Activated T-cell treated with anti-CD3 and anti-CD28 coated beads, Interleukin-2, amount 50 U/mL, for 24 hours (primary cell): ENCODE measurements at regions not wholly inside any gene's neighbourhood (a gene's known extent, or its start where the extent isn't known, plus 50 kb on each side); places are given as distances from the start of the nearest gene placed in this dataset.
"Not testable (repeated sequence)": the region's sequence is repeated elsewhere in the genome, so short reads cannot be mapped to it uniquely, and the experiment has no call there.

ENCODE experiments used
- DNase-seq: peaks from one replicate; pipeline ENCODE4 v3.0.0-alpha.2; 2020
- H3K27ac Mint-ChIP-seq: 2 replicates; pipeline ENCODE4 v1.8.0; 2020; ENCODE audit warnings: mild to moderate bottlenecking, mixed read lengths
- H3K27me3 Mint-ChIP-seq: 2 replicates; pipeline ENCODE4 v1.8.0; 2020; ENCODE audit warnings: mixed read lengths
- H3K36me3 Mint-ChIP-seq: 2 replicates; pipeline ENCODE4 v1.8.0; 2020; ENCODE audit warnings: low read depth, mixed read lengths
- H3K4me1 Mint-ChIP-seq: 2 replicates; pipeline ENCODE4 v1.8.0; 2020; ENCODE audit warnings: low read depth, mixed read lengths
- H3K4me3 Mint-ChIP-seq: 2 replicates; pipeline ENCODE4 v1.8.0; 2020; ENCODE audit warnings: mild to moderate bottlenecking, moderate library complexity, mixed read lengths
- H3K9me3 Mint-ChIP-seq: 2 replicates; pipeline ENCODE4 v1.8.0; 2020; ENCODE audit warnings: mixed read lengths

DNA sequence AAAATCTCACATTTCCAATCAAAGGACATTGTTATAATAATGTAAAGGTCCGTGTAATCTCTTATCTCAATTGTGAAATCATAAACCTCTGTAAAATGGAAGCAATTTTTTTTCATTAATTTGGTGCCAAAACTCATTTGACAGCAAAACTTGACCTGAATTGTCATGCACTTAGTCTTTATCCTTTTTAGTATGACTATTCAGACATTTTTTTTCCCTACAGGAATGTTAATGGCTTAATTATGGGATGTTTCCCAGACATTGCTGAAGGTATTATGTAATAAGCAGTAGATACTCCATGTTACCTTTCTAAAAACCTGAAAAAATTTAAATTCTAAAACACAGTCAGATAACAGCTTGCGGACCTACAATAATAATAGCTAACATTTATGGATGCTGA is 228.9 kb downstream of the LHFPL1 start:
- peaks cover 12% of the 10 kb centered on the region for H3K27me3 Mint-ChIP-seq
- H3K27ac Mint-ChIP-seq: no peak overlapping the region
- no peak overlapping the region for H3K4me3 Mint-ChIP-seq
- no peak for DNase-seq
- H3K9me3 Mint-ChIP-seq: no peaks in the 10 kb centered on the region
- no peaks in the 10 kb centered on the region for H3K4me1 Mint-ChIP-seq
- H3K36me3 Mint-ChIP-seq: no peaks in the 10 kb centered on the region

DNA sequence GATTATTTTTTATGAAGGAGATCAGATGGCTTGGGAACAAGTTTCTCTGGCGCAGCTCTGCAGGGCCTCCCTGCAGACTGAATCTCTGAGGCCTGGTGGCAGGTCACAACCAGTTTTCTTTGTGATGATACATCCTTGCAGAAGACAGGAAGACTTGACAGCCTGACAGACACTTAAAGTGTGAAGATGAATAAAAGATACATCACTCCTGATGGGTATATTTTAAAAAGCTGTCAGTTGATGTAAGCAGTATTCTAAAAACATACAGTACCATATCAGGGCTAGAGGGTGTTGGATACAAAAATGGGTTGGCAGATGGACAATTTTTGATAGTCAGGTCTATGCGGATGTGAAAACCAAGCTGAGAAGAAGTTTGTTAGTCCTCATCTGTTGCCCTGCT is 239.5 kb downstream of the LHFPL1 start:
- Mint-ChIP-seq H3K27me3 (peaks cover 7% of the 10 kb centered on the region), H3K4me1 (no peaks in the 10 kb centered on the region), H3K9me3 (no peaks in the 10 kb centered on the region), H3K27ac (no peak overlapping the region), H3K36me3 (no peaks in the 10 kb centered on the region), H3K4me3 (no peak overlapping the region)
- DNase-seq: no peak

DNA sequence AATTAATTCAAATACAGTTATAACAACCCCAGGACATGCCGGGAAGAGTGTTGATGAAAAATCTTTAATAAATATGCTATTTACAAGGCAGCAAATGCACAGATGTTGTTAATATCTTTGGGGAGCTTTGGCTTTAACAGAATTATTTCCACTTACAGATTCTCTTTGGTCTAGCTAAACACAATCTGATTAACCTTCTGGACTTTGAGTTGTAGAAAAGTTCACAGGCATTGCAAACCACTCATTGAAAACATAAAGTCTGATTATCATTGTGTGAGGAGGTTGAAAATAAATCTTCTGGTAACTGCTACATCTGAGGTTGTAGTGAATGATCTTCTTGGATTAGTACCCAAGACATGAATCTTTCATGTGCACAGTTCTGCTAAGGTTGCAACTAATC is 255.6 kb downstream of the LHFPL1 start:
- H3K9me3 Mint-ChIP-seq: no peaks in the 10 kb centered on the region
- no peak for DNase-seq
- H3K27me3 Mint-ChIP-seq: peaks cover 10% of the 10 kb centered on the region
- H3K4me3 Mint-ChIP-seq: no peak overlapping the region
- H3K36me3 Mint-ChIP-seq: no peaks in the 10 kb centered on the region
- H3K4me1 Mint-ChIP-seq: no peaks in the 10 kb centered on the region
- no peak overlapping the region for H3K27ac Mint-ChIP-seq

DNA sequence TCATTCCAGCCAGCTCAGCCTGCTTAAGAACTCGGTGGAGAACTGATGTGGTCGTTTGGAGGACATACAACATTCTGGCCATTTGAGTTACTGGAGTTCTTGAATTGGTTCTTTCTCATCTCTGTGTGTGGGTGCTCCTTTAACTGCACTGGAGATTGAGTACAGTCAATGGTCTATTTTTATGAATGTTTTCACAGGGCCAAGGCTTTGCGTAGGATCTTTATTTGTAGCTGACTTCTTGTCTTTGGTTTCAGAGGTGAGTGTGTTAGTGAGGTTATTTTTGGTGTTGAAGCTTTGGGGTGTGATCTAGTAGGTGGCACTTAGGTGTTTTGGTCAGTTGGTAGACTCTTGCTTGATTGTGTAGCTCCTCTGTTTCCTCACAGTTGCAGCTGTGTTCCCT is 288.4 kb downstream of the LHFPL1 start:
- Mint-ChIP-seq H3K9me3 (no peaks in the 10 kb centered on the region), H3K4me3 (no peak overlapping the region), H3K27me3 (peaks cover 48% of the 10 kb centered on the region), H3K27ac (no peak overlapping the region), H3K4me1 (no peaks in the 10 kb centered on the region), H3K36me3 (no peaks in the 10 kb centered on the region)
- DNase-seq: no peak

DNA sequence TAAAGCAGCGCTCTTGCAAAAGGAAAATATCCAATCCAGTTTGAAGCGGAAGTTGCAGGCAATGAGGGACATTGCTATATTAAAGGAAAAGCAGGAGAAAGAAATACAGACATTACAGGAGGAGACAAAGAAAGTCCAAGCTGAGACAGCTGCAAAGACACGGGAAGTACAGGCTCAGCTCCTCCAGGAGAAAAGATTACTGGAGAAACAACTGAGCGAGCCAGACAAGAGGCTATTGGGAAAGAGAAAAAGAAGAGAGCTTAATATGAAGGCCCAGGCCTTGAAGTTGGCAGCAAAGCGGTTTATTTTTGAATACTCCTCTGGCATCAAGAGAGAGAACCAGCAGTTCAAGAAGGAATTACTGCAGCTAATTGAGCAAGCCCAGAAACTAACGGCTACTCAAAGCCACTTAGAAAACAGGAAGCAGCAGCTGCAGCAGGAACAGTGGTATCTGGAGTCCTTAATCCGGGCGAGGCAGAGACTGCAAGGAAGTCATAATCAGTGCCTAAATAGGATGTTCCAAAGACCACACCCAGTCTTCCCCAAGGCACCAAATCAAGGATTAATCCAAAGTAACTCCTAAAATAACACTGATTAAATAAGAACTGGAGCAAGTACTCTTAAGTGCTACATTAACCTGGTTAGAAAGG is 298.0 kb downstream of the LHFPL1 start:
- H3K36me3 Mint-ChIP-seq, H3K9me3 Mint-ChIP-seq, H3K4me3 Mint-ChIP-seq, H3K27me3 Mint-ChIP-seq, DNase-seq, H3K27ac Mint-ChIP-seq, H3K4me1 Mint-ChIP-seq: not testable (repeated sequence)

DNA sequence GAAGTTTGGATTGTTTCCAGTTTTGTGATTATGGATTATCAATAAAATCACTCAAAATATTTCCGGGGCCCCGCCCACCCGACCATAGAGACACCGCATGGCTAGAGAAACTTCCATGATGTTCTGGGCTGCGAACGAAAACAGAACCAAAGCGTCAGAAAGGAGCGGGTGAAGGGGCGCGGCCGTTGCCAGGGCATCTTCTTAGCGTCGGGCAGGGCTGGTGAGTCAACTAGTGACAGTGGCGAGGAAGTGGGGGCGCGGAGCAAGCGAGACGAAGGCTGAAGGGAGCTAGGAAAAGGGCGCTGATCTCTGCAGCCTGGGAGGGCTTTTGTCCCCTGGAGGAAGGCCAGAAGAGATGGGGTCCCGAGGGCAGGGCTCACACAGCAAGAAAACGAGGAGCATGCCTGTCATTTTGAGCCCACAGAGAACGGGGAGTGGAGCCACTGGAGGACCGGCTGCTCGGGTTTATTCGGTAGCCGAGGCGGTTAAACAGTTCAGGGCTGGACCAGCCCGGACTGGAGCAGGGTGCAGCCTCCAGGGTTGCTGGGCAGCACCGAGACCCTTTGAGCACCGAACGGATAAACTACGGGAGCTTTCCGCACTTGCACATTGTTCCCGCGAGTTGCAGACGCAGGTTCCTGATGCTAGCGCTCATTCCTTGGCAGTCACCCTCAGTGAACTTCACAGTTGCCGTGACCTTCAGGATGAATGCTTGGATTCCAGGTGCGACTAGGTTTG is 298.1 kb upstream of the TRPC5 start:
- no peaks in the 10 kb centered on the region for H3K36me3 Mint-ChIP-seq
- no peak overlapping the region for H3K4me3 Mint-ChIP-seq
- H3K9me3 Mint-ChIP-seq: no peaks in the 10 kb centered on the region
- H3K4me1 Mint-ChIP-seq: no peaks in the 10 kb centered on the region
- peaks cover 6% of the 10 kb centered on the region for H3K27me3 Mint-ChIP-seq
- no peak for DNase-seq
- no peak overlapping the region for H3K27ac Mint-ChIP-seq

DNA sequence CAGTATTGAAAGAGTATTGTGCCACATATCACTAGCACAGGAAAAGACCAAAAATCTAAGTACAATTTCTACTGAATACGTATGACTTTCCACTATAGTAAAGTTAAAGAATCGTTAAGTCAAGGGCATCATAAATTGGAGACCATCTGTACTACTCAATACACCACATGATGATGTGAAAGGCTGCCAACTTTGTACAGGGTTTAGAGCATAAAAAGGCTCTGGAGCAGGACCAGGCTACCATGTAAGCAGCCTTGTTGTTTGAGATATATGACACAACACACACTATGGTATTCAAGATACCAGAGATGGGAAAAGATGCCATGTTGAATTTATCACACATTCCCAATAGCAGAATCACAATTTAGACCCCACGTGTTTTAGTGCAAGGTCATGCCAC is 294.9 kb upstream of the TRPC5 start:
- no peak overlapping the region for H3K4me3 Mint-ChIP-seq
- DNase-seq: no peak
- peaks cover 7% of the 10 kb centered on the region for H3K27me3 Mint-ChIP-seq
- H3K27ac Mint-ChIP-seq: no peak overlapping the region
- H3K9me3 Mint-ChIP-seq: no peaks in the 10 kb centered on the region
- H3K36me3 Mint-ChIP-seq: no peaks in the 10 kb centered on the region
- no peaks in the 10 kb centered on the region for H3K4me1 Mint-ChIP-seq

DNA sequence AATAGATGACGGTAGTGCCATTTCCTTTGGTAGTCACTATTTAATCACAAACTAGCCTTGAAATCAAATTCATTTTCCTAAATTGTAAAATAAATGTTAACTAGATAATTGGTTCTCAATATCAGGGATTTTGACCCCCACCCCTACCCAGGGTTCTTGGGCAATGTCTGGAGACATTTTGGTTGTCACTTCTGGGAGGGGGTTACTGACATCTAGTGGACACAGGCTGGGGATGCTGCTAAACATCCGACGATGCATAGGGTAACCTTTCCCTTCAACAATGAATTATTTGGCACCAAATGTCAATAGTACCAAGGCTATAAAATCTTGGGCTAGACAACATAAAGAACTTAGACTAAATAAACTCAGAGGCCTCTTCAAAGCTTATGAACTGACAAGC is 285.8 kb upstream of the TRPC5 start:
- no peak for DNase-seq
- Mint-ChIP-seq H3K9me3 (no peaks in the 10 kb centered on the region), H3K27ac (no peak overlapping the region), H3K4me3 (no peak overlapping the region), H3K27me3 (peaks cover 15% of the 10 kb centered on the region), H3K4me1 (no peaks in the 10 kb centered on the region), H3K36me3 (no peaks in the 10 kb centered on the region)

DNA sequence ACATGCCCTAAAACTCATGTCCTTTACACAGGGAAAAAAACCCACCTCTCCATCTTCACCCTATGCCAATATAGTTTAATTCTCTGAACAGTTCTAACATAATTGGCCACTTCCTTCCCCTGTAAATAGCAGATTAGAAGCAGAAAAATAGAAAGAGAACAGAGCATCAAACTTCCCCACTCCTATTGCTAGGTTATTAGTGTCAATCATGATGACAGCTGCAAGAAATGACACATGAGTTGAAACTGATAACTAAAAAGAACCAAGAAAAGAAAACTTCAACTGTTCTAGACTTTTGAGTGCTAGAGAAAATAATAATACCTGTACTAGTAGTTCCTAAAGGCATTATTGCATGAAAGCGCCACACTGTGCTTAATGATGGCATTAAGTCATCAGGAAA is 284.5 kb upstream of the TRPC5 start:
- H3K27ac Mint-ChIP-seq: no peak overlapping the region
- H3K4me1 Mint-ChIP-seq: no peaks in the 10 kb centered on the region
- H3K27me3 Mint-ChIP-seq: peaks cover 15% of the 10 kb centered on the region
- no peaks in the 10 kb centered on the region for H3K36me3 Mint-ChIP-seq
- DNase-seq: no peak
- no peak overlapping the region for H3K4me3 Mint-ChIP-seq
- H3K9me3 Mint-ChIP-seq: no peaks in the 10 kb centered on the region

DNA sequence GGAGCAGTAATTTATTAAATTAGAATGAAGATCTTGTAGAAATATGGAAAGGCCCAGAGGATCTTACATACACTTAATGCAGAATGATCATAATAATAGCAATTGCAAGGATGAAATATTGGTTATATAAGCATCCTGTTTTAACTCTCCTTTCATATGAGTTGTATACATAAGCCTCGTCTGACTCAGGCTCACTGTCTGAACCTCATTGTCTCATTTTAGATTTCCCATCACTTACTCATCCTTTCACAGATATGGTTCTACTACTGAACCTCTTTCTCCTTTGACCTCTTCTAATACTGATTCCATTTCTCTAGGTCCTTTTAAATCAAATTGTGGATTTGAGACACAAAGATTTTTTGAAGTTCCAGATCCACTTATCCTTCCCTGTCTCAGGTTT is 277.3 kb upstream of the TRPC5 start:
- Mint-ChIP-seq H3K27me3 (peaks cover 16% of the 10 kb centered on the region), H3K36me3 (no peaks in the 10 kb centered on the region), H3K9me3 (no peaks in the 10 kb centered on the region), H3K4me1 (no peaks in the 10 kb centered on the region), H3K4me3 (no peak overlapping the region), H3K27ac (no peak overlapping the region)
- DNase-seq: no peak

DNA sequence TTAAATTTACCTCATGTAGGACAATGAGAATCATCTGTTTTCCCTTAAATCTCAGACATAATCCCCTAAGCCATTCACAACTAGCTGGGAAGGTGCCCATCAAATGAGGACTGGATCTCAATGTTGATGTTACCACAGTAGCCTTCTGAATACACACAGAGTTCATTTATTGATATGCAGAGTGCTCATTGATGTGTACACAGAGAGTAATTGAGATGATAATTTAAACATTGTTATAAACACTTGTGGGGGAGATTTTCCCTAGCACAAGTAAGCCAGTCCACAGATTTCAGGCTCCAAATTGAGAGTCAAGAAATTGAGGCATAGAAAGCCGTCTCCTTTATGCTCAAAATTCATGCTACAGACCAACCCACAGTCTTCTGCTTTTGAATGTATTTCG is 273.4 kb upstream of the TRPC5 start:
- no peaks in the 10 kb centered on the region for H3K36me3 Mint-ChIP-seq
- DNase-seq: no peak
- peaks cover 3% of the 10 kb centered on the region for H3K9me3 Mint-ChIP-seq
- peaks cover 24% of the 10 kb centered on the region for H3K27me3 Mint-ChIP-seq
- H3K4me3 Mint-ChIP-seq: no peak overlapping the region
- no peak overlapping the region for H3K27ac Mint-ChIP-seq
- no peaks in the 10 kb centered on the region for H3K4me1 Mint-ChIP-seq

DNA sequence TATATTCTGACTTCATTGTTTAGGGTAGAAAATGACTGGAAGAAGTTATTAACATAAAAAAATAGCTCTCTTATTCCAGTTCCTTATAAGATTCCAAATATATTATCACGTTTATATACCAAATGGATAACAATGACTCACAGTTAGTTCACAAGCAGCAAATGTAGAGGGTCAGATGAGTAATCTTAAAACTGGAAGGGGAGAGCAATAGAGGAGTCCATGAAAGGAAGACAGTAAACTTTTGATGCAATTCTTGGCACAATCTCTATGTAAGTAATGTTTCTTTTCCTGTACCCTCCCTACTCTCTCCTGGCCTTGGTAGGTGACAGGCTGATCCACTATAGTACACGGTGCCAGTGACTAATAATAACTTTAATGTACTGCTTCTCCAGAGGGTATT is 259.0 kb upstream of the TRPC5 start:
- Mint-ChIP-seq H3K4me3 (no peak overlapping the region), H3K27me3 (peaks cover 20% of the 10 kb centered on the region), H3K36me3 (no peaks in the 10 kb centered on the region), H3K4me1 (no peaks in the 10 kb centered on the region), H3K27ac (no peak overlapping the region), H3K9me3 (peaks cover 5% of the 10 kb centered on the region)
- no peak for DNase-seq

DNA sequence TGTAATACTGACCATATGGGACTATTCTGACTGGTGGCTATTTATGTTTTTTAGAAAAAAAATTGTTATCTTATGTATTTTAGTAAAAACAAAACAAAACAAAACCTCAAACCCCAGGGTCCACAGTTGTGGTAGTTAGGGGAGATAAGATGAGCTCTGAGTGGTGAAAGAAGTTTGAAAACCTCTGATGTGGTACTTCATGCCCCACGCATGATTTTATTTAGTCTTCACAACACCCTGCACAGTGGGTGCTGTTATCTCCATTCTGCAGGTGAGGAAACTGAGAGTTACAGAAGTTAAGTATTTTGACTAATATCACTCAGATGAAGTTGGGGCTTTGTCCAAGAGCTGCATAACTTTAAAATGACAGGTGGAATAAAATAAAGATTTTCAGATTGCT is 230.6 kb upstream of the TRPC5 start:
- peaks cover 20% of the 10 kb centered on the region for H3K27me3 Mint-ChIP-seq
- no peak overlapping the region for H3K27ac Mint-ChIP-seq
- no peak overlapping the region for H3K4me3 Mint-ChIP-seq
- no peaks in the 10 kb centered on the region for H3K9me3 Mint-ChIP-seq
- no peak for DNase-seq
- no peaks in the 10 kb centered on the region for H3K4me1 Mint-ChIP-seq
- no peaks in the 10 kb centered on the region for H3K36me3 Mint-ChIP-seq

DNA sequence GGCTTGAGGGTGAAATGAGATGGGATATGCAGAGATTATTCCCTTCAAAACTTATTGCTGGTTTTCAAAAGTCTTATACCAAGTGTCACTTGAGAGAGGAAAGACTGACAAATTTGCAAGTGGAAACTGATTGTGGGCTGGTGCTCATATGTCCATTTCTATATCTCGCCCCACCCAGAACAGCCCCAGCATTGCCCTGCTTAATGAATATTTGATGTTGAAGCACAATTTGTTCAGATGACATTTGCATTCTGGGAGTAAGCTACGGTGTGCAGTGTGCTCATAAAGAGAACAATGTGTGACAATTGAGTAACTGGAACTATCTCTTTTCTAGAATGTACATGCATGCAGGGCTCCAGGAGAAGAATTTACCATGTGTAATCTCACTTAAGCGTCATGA is 223.5 kb upstream of the TRPC5 start:
- Mint-ChIP-seq H3K4me3 (no peak overlapping the region), H3K36me3 (no peaks in the 10 kb centered on the region), H3K27me3 (peaks cover 20% of the 10 kb centered on the region), H3K4me1 (no peaks in the 10 kb centered on the region), H3K27ac (no peak overlapping the region), H3K9me3 (no peaks in the 10 kb centered on the region)
- DNase-seq: no peak

DNA sequence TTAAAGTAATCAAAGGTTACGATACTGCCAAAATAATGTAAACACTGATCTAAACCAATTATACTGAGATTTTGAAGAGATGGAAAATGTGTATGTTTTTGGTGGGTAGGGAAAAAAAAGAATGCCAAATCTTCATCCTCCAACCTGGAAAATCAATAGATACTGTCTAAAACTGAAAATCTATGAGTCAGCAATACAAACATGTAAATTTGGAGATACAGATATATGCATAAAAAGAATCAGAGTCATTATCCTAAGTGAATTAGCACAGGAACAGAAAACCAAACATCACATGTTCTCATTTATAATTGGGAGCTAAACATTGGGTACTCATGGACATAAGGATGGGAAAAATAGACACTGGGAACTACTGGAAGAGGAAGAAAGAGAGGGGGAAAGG is 197.4 kb upstream of the TRPC5 start:
- Mint-ChIP-seq H3K4me3 (no peak overlapping the region), H3K9me3 (no peaks in the 10 kb centered on the region), H3K4me1 (no peaks in the 10 kb centered on the region), H3K27me3 (peaks cover 15% of the 10 kb centered on the region), H3K27ac (no peak overlapping the region), H3K36me3 (no peaks in the 10 kb centered on the region)
- DNase-seq: no peak

DNA sequence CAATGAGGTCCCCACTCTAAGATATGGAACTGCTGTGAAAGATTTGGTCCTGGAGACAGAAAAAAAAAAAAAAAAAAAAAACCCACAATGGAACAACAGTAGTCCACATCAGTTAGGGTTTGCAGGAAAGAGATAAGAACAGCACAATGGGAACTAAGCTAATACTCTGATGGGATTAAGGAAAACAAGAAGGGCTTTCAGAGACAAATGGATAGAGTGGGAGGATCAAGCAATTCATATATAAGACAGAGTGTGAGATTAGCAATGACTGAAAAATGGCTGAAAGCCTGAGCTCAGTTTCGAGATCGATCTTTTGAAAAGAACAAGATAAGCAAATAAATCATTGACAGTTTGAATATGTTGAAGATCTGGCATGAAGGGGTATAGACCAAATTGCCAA is 188.4 kb upstream of the TRPC5 start:
- Mint-ChIP-seq H3K27me3 (peaks cover 21% of the 10 kb centered on the region), H3K36me3 (no peaks in the 10 kb centered on the region), H3K4me1 (no peaks in the 10 kb centered on the region), H3K9me3 (no peaks in the 10 kb centered on the region), H3K4me3 (no peak overlapping the region), H3K27ac (no peak overlapping the region)
- DNase-seq: no peak
